Ovary (tissue), 7 donors: ENCODE measurements at regions not wholly inside any gene's neighbourhood (a gene's known extent, or its start where the extent isn't known, plus 50 kb on each side); places are given as distances from the start of the nearest gene placed in this dataset.
"Not testable (repeated sequence)": the region's sequence is repeated elsewhere in the genome, so short reads cannot be mapped to it uniquely, and the experiment has no call there.

Experiments
- DNase-seq, 5 donors: peaks; one replicate each; pipeline ENCODE4 v3.0.0-alpha.2; 2019 to 2020
- H3K27ac ChIP-seq, 2 donors: fragments of 200-600 bp; one replicate each; pipeline versions ENCODE4 v1.5.1 to v1.8.0; 2019 to 2022
- H3K27me3 ChIP-seq: fragments of 200-600 bp; one replicate; pipeline ENCODE4 v1.8.0; 2022
- H3K36me3 ChIP-seq: fragments of 200-600 bp; sonication (generic); one replicate; pipeline ENCODE4 v1.5.1; 2019
- H3K4me1 ChIP-seq: one replicate; pipeline ENCODE4 v1.8.1; 2013; ENCODE audit warnings: mild to moderate bottlenecking, moderate library complexity; ENCODE audit not compliant: insufficient read depth
- H3K4me3 ChIP-seq: fragments of 200-600 bp; sonication (generic); one replicate; pipeline ENCODE4 v1.5.1; 2017
- H3K9me3 ChIP-seq, 2 donors: fragments of 200-600 bp in 1 of 2; sonication (generic) in 1 of 2; one replicate each; pipeline versions ENCODE4 v1.5.1 to v1.8.1; 2013 to 2019; ENCODE audit warnings: mild to moderate bottlenecking in 1 of 2, moderate library complexity in 1 of 2
- CTCF ChIP-seq, 3 donors: fragments of 450-650 bp in 2 of 3; fragments of 200-600 bp in 1 of 3; IDR thresholded peaks; one replicate each; pipeline versions ENCODE4 v1.5.1 to v1.8.0; 2016 to 2022; ENCODE audit warnings: antibody characterized with exemption in 3 of 3, mild to moderate bottlenecking in 1 of 3
- EP300 ChIP-seq: sonication (generic); formaldehyde crosslinking; IDR thresholded peaks from one replicate; pipeline ENCODE4 v1.6.1; 2017; ENCODE audit warnings: antibody characterized with exemption
- POLR2A ChIP-seq: fragments of 450-650 bp; IDR thresholded peaks from one replicate; pipeline ENCODE4 v1.6.1; 2017; ENCODE audit warnings: antibody characterized with exemption, mild to moderate bottlenecking, moderate library complexity
- WGBS, 3 donors: extraction: QIAGEN DNeasy Blood & Tissue Kit in 1 of 3; methylation state at CpG; one replicate each; pipeline versions ENCODE4 v1.1.5 to v1.1.7; 2013 to 2017; 5-methylcytosine and 5-hydroxymethylcytosine counted together
- intact Hi-C, 4 donors: fragments of 100-400 bp; cut with DNase I; formaldehyde crosslinking; loops; one replicate each; pipeline versions ENCODE4 v1.11.0 to v1.15.1; 2022 to 2023
- donor health status: DM: no; HTN: no; CAD: no; lungs with moderate emphysema.
- donor health status: DM: no; HTN: no; CAD: no.
- donor health status: Bipolar disorder and iron deficiency.
- donor health status: DM: no; HTN: no; CAD: no.
- donor health status: DM: yes; HTN: yes; CAD: no.

DNA sequence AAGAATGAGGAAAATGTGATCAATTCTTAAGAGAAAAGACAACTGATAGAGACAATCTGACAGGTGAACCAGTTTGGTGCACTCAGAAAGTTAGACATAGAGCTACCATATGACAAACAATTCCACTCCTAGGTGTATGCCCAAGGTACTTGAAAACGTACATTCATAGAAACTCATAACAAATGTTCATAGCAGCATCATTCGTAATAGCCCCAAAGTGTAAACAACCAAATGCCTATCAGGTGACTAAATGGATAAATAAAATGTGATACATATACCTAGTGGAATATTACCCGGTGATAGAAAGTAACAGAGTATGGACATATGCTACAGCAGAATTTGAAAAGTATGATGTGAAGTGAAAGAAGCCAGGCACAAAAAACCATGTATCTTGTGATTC is 149.3 kb upstream of the TRIB2 start:
- Histone ChIP-seq H3K27ac (no peak overlapping the region), H3K9me3 (no peaks in the 10 kb centered on the region), H3K27me3 (no peaks in the 10 kb centered on the region), H3K4me3 (no peak overlapping the region), H3K36me3 (no peaks in the 10 kb centered on the region), H3K4me1 (no peaks in the 10 kb centered on the region)
- WGBS, 3 donors, result 91 to 95% (median 94%) methylated on average over 3 of the region's 3 CpGs
- TF ChIP-seq CTCF (IDR thresholded peaks at IDR 0.05) (no peak), EP300 (no peak), POLR2A (no peak)
- no peak for DNase-seq
- intact Hi-C loops, result no loop called here

DNA sequence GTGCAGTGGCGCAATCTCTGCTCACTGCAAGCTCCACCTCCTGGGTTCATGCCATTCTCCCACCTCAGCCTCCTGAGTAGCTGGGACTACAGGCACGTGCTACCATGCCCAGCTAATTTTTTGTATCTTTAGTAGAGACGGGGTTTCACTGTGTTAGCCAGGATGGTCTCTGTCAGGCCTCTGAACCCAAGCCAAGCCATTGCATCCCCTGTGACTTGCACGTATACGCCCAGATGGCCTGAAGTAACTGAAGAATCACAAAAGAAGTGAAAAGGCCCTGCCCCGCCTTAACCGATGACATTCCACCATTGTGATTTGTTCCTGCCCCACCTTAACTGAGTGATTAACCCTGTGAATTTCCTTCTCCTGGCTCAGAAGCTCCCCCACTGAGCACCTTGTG is 147.2 kb upstream of the TRIB2 start:
- H3K4me3 ChIP-seq, H3K27ac ChIP-seq, H3K27me3 ChIP-seq, H3K9me3 ChIP-seq, H3K4me1 ChIP-seq, H3K36me3 ChIP-seq, intact Hi-C loops, DNase-seq: not testable (repeated sequence)
- WGBS, 3 donors, result 92 to 94% (median 93%) methylated on average over 7 of the region's 7 CpGs

DNA sequence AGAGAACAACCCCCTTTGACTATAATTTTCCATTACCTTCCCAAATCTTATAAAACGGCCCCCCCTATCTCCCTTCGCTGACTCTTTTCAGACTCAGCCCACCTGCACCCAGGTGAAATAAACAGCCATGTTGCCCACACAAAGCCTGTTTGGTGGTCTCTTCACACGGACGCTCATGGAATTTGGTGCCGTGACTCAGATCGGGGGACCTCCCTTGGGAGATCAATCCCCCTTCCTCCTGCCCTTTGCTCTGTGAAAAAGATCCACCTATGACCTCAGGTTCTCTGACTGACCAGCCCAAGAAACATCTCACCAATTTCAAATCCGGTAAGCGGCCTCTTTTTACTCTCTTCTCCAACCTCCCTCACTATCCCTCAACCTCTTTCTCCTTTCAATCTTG is 146.8 kb upstream of the TRIB2 start:
- H3K4me3 ChIP-seq, H3K9me3 ChIP-seq, H3K27me3 ChIP-seq, H3K36me3 ChIP-seq, H3K27ac ChIP-seq, DNase-seq, intact Hi-C loops, H3K4me1 ChIP-seq: not testable (repeated sequence)
- 93 to 96% (median 96%) methylated on average over 8 of the region's 8 CpGs for WGBS, 3 donors

DNA sequence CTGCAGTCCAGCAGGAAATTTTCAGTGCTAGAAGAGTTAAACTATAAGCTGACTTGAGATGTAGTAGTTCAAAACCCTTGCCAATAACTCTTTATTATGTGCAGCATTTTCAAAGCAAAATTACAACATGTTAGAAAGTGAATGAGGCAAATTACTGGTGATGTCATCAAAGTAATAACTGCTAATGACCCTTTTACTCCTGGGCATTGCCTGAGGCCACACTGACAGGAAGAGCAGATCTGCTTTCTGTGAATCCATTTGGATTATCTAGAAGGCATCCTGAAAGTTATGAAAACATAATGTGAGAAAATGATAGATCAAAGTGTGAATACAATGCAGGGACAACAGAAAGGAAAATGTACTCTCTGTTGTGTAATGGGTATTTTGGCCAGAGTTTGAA is 139.6 kb upstream of the TRIB2 start:
- Histone ChIP-seq H3K27me3 (no peaks in the 10 kb centered on the region), H3K4me3 (no peak overlapping the region), H3K36me3 (no peaks in the 10 kb centered on the region), H3K9me3 (no peaks in the 10 kb centered on the region), H3K27ac (no peak overlapping the region), H3K4me1 (no peaks in the 10 kb centered on the region)
- DNase-seq, result no peak
- TF ChIP-seq POLR2A (no peak), EP300 (no peak), CTCF (IDR thresholded peaks at IDR 0.05) (no peak)
- intact Hi-C loops, result no loop called here

GRCh38 chr2:12577567-12578253 is 139.0 kb upstream of the TRIB2 start:
- Histone ChIP-seq H3K27me3 (no peaks in the 10 kb centered on the region), H3K27ac (no peak overlapping the region), H3K4me3 (no peak overlapping the region), H3K9me3 (no peaks in the 10 kb centered on the region), H3K36me3 (no peaks in the 10 kb centered on the region), H3K4me1 (no peaks in the 10 kb centered on the region)
- TF ChIP-seq POLR2A (no peak), CTCF (IDR thresholded peaks at IDR 0.05) (no peak), EP300 (no peak)
- no peak for DNase-seq
- WGBS, 3 donors, result 76 to 84% (median 78%) methylated on average over 7 of the region's 7 CpGs
- intact Hi-C loops, result no loop called here
